Erythroblast (primary cell): ENCODE measurements at regions not wholly inside any gene's neighbourhood (a gene's known extent, or its start where the extent isn't known, plus 50 kb on each side); places are given as distances from the start of the nearest gene placed in this dataset.
"Not testable (repeated sequence)": the region's sequence is repeated elsewhere in the genome, so short reads cannot be mapped to it uniquely, and the experiment has no call there.

ENCODE experiments used
- DNase-seq, 2 experiments: peaks; one replicate each; lab custom pipeline; 2025; lab: John Stamatoyannopoulos, UW
- GATA1 ChIP-seq: IDR thresholded peaks from 2 replicates; pipeline ENCODE4 v1.6.1; 2011; ENCODE audit warnings: low read depth, mild to moderate bottlenecking, control low read depth, low read length, moderate library complexity
- POLR2A ChIP-seq: IDR thresholded peaks from 2 replicates; pipeline ENCODE4 v1.6.1; 2011; ENCODE audit warnings: mild to moderate bottlenecking, low read length

DNA sequence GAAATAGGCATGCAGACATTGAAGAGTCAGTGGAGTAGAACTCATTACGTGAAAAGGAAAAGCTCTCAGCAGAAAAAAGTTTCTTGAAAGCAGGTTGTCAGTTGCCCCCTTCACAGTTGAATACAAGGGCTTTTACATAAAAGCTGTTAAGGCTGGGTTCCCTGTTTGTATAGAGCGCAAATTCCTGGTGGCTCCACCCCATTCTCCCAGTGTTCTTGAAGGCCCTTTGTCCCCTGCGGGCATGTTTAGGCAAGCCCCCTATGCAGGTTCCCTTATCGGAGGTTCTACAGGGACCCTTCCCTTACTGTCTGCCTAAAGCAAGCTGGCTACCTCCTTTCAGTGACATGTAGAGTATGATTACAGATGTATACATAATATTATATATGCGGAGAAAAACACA is 497.2 kb upstream of the SYT4 start:
- DNase-seq: no peak
- no peak for TF ChIP-seq POLR2A
- no peak for TF ChIP-seq GATA1

DNA sequence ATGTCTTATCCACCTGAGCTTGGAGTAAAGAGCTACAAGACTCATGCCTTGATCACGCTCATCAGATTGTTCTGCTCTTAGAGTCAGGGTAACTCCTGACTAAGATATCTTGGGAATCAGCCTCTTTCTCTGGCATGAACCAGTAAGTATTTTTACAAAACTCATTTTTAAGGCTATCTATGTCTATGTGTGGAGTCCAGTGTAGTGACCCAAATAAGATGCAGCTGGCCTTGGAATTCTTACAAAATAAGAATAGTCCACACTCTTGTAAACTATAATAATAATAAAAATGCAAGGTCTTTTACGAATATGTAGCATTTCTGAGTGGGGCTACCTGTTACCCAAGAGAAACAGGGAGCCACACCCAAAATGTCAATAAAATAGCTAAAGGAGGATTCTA is 498.3 kb upstream of the SYT4 start:
- DNase-seq: no peak
- TF ChIP-seq POLR2A: no peak
- no peak for TF ChIP-seq GATA1

DNA sequence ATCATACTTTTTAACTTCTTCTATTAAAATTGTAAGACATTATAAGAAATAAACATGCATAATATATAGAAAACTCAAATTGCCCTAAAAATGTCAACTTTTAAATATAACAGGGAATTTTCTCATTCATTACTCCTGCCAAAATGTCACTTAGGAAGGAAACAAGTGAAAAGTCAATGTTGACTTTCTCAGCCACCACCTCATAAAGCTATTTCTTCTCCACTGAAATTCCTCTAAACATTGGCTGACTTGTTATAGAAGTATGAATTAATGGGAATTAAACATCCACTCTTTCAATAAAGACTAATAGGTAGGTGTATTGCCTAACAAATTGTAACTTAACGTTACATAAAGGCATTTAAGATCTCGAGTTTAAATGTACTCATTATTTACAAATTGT is 499.7 kb upstream of the SYT4 start:
- no peak for DNase-seq
- TF ChIP-seq GATA1 (no peak), POLR2A (no peak)

DNA sequence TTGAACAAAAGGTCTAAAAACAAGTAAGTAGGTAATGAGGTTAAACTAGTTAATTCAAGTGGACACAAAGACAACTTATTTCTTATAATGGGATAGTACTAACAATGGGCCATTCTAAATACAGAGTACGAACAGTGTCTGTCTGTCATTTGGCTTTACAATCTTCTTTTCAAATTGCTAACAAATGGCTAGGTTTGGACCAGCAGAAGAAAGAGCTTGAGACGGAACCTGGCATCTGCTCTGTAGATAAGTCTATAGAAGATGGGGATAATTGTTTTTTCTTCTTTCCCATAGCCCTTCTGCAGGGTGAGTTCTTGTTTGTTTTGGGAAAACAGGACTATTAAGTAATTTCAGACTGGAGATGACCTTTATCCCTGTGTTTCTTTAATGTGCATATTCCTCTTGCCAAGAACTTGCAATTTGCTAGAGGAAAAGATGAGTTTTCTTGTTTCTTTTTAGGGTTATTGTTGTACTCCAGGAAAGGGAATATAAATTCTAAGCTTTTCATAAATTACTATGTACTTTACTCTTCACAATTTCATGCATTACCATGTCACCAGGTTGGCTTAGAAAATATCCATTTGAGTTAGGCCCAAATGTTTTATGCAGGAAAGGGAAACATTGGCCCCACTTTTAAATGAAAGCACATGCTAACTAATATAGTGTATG is 500.5 kb upstream of the SYT4 start:
- TF ChIP-seq GATA1 (no peak), POLR2A (no peak)
- no peak for DNase-seq

DNA sequence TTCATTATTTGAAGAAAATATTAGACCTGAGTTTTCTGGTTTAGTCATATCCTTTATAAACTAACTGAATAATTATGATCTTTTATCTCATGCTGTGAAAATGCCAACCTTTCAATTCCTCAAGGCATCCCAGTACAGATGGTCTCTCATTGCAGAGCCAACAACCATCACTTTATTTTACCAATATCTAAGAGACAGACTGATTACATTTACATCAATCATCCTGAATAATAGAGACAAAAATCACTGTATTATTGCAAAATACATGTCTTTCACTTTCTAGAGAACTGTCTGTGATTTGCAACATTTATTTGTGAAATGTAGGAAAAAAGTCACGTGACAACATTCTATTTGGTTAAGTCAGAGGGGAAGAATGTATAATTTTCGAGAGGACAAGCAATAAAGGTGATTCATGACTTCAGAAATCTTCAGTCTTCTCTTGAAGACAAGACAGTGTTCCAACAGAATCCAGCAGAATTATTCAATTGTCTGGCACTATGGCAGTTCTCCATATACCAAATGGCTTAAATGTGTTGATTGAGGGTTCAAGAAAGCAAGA is 503.6 kb upstream of the SYT4 start:
- no peak for TF ChIP-seq POLR2A
- TF ChIP-seq GATA1: no peak
- no peak for DNase-seq

DNA sequence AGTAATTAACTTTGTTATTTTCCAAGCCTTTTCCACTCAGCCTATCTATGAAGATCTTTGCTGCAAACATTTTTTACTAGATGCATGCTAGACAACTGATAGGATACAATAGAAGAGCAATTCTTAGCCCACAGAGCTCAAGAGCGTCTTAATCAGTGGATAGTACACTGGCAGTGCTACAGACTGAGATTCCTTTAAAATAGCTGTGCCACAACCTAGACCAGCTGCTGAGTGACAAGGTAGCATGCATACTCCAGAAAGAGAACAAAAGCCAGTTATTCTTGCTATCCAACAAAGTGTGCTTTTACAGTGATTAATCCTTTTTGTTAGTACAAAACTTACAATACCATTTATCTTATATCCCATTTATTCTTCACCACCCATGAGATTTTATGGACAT is 507.9 kb upstream of the SYT4 start:
- DNase-seq: no peak
- TF ChIP-seq POLR2A (no peak), GATA1 (no peak)

DNA sequence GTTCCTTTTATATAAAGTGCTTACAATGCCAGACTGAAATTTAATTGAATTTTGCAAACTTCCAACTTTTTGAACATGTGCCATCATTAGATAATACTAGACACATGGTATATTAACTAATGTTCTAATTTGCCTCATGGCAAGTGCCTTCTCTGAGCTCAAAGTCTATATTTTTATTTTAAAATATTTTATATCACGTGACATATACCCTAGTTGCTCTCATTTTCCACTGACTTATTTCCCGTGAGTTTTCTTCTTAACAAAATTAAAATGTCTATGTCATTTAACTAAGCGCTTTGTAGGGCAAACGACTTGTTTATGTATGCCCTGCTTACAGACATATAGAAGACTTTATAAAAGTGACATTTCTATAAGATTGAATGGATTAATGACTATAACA is 509.6 kb upstream of the SYT4 start:
- DNase-seq: no peak
- TF ChIP-seq POLR2A (no peak), GATA1 (no peak)

DNA sequence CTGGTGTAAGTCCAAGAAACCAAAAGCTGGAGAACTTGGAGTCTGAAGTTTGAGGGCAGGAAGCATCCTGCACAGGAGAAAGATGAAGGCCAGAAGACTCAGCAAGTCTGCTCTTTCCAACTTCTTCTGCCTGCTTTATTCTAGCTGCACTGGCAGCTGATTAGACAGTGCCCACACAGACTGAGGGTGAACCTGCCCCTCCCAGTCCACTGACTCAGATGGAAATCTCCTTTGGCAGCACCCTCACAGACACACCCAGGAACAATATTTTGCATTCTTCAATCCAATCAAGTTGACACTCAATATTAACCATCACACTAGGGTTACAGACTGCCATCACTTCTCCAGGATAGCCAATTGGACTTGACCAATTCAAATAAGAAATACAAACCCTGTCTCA is 510.4 kb upstream of the SYT4 start:
- DNase-seq: not testable (repeated sequence)

DNA sequence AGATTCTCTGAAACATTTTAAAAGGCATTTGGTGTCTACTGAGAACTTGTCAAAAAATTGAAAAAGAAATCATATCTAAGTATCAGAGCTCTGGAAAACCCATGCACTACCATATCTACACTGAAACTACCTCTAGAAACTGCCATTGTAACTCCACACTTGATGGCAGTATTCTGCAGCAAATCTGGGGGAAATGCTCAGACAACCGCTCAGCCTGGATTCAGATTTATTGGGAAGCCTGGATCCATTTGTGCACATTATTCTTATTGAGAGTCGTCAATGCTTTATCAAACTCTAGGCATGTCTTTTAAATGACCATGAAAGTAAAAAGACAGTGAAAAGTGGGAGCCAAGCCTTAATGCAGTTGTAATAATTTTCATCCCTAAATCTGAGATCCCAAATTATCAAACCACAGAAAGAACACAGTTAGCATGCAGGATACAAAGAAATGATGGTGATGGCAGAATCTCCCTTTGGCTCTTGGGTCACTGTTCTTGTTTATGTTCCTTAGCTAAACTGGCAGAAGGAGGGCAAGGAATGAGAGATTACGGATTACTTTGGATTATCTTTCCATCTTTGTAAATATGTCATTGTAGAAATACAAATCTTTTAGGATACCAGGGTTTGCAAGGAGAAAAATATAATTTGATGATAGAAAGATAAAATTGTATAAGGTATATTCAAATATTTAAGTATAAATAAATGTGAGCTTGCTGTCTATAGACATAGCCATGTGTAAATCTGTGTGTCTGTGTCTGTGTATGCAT is 512.1 kb upstream of the SYT4 start:
- no peak for DNase-seq
- TF ChIP-seq GATA1: no peak
- TF ChIP-seq POLR2A: no peak

DNA sequence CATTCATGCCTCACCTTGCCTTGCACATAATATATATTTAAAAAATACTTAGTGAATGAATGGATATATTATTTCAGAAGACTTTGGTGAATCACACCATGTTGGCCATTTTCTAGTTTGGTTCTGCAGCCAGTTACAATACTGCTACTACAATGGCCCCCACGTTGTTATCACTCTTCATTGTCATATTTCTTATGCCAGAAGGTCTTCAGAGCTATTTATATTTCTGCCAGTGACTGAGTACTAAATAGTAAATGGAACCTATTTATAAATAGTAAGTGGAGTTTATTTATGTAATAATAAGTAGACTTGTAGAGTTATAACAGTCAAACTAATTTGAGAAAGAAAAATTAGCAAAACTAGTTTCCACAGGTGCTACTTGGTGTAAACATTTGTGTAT is 516.6 kb upstream of the SYT4 start:
- TF ChIP-seq POLR2A (no peak), GATA1 (no peak)
- DNase-seq: no peak

DNA sequence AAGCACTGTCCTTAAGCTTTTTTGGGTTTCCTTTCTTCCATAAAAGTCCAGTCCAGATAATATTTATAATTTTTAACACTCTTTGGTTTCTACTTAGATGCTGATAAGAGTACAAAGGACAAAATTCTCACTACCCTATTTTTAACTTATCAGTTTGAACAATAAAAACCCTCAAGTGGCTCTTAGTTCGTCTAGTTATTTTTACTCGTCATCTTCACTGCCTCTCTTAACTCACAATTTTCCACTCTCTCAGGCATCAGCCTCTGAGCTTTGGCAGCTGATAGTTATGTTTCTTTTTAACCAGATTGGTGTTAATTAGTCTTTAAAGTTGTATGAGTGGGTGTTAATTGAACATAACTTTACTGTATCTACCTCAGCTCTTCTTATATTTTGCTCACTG is 517.1 kb upstream of the SYT4 start:
- no peak for TF ChIP-seq GATA1
- no peak for TF ChIP-seq POLR2A
- no peak for DNase-seq

DNA sequence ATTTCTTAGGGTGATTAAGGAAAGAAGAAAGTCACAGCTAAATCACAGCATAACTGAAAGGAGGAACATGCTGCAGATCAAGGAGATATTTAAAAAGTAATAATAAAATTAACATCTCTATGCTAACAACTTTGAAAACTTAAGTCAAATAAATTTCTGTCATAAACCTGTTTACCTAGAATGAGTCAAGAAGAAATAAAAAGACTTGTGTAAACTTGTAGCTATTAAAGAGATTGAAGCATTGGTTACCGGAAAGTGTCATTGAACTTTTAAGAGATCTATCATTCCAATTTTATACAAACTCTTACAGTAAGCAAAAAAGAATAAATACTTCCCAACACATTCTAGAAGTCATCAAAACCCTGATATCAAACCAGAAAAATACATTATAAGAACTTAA is 520.1 kb upstream of the SYT4 start:
- no peak for TF ChIP-seq POLR2A
- TF ChIP-seq GATA1: no peak
- no peak for DNase-seq

DNA sequence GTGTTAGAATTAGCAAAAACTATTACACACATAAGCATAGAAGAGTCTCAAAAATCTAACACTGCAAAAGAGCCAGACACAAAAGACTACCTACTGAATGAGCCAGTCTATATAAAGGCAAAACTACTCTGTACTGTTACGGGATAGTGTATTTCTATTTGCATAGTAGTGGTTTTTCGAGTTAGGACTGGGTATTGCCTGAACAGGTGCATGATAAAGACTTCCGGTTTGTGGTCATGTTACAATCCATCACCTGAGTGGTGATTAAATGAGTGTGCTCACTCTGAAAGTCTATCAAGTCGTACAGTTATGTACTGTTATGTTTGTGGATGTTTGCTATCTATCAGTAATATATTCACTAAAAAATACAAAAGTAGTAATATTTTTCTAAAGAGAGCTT is 523.3 kb upstream of the SYT4 start:
- no peak for DNase-seq
- no peak for TF ChIP-seq GATA1
- no peak for TF ChIP-seq POLR2A

DNA sequence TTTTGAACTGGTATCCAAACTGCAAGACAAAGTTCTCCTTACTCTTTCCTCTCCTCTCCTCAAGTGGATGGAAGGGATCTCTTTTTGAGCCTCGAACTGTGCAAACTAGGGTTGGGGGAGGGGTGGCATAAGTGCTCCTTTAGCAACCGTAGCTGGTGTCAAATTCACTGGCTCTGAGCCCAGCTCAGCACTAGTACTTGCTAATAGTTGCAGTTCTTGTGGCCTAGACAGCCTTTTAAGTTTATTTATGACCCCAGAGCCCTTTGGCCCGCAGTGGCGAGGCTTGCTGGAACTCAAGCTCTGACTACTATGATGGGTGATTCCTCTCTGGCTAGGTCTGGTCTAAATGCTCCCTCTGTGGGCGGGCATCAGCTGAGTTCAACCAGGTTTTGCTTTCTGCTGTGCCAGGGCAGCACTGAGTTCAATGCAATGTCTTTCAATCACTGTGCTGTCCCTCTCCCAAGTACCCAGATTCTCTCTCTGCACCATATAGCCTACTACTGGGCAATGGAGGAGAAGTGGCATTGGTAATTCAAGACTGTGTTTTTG is 528.4 kb upstream of the SYT4 start:
- no peak for DNase-seq
- TF ChIP-seq GATA1: no peak
- TF ChIP-seq POLR2A: no peak

DNA sequence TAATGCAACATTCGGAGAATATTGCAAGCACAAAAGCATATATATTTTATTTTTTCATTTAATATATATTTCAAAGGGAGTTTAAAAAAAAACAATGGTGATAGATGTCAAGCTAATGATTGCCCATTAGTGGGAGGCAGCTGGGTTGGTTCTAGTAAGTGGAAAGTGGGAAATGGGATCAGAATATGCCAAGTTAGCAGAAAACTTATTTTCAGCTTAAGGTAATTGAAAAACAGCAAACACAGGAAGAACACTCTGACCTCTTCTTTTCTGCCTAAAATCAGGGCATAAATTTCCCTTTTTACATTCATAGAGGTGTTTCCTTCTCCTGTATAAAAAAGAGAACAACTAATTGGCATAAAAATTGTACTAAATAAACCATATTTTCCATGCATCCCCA is 535.3 kb upstream of the SYT4 start:
- TF ChIP-seq GATA1 (no peak), POLR2A (no peak)

More for the DNA sequence above, 535.3 kb upstream of the SYT4 start:
- no peak for DNase-seq
